ENCODE measurements at regions not wholly inside any gene's neighbourhood (a gene's known extent, or its start where the extent isn't known, plus 50 kb on each side); places are given as distances from the start of the nearest gene placed in this dataset.

DNA sequence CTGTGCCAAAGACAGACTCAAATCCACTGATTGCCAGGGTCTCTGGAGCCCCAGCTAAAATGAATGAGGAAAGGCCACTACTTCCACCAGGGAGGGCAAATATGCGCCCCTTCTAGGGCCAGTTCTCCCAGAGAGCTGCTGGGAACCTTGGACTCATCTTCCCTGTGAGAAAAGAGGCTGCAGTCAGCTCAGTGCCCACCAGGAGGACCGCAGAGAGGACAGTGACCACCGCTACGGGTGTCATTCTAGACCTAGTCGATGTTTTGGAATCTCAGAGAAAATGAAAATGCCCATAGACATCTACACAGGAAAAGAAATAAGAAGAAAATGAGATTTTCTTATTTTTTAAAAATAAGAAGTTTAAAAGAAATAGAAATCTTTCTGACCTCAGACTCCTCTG is 235.1 kb downstream of the UQCRFS1 start:
- DNase-seq (ENCODE audit: low spot score), result no peak

DNA sequence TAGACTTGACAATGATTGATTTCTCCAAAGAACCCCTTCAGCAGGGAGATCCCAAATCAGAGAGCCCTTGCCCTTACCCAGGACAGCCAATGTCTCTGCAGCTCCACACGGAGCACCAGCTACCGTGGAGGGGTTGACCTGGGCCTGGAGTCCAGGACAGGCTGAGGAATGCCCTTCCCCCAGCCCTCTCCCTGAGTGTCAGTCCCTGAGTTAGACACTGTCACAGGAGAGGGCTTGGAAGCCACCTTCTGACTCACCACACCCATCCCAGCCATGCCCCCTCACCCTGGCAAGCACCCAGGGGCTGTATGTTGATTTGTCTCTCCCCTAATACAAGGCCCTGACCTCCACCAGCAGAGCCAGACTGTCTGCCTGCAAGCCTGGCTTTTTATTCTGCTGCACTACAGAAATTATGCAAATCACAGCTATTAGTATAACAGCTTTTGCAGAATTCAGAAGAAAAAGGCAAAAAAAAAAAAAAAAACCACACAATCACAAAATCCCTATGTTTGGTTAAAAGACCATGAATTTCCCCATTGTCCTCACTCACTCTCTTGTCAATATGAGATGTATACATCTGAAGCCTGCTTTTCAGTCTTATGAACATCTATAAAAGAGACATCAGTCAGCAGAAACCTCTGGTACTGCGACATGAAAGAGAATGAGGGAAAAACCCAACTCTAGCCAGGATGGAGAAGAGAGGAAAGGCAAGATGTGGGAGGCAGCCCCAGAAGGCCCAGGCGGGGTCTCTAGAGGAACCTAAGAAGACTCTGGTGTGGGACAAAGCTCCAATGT is 240.7 kb downstream of the UQCRFS1 start:
- DNase-seq (ENCODE audit: low spot score), result no peak

DNA sequence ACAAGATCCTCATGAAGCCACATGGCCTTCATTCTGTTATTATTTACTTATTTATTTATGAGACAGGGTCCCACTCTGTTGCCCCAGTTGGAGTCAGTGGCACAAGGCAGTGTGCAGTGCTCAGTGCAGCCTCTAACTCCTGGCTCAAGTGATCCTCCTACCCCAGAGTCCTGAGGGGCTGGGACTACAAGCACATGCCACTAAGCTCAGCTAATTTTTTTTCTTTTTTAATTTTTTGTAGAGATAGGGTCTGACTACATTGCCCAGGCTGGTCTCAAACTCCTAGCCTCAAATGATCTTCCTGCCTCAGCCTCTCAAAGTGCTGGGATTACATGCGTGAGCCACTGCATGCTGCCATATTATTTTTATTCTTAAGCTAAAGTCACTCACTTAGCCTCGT is 241.4 kb downstream of the UQCRFS1 start:
- no peak for DNase-seq (ENCODE audit: low spot score)

- DNase-seq (ENCODE audit: low spot score), result no peak
These were observed 241.9 kb downstream of the UQCRFS1 start for GRCh38 chr19:28971049-28971448.

- no peak for DNase-seq (ENCODE audit: low spot score)
These were observed 244.2 kb downstream of the UQCRFS1 start for GRCh38 chr19:28968721-28969120.

DNA sequence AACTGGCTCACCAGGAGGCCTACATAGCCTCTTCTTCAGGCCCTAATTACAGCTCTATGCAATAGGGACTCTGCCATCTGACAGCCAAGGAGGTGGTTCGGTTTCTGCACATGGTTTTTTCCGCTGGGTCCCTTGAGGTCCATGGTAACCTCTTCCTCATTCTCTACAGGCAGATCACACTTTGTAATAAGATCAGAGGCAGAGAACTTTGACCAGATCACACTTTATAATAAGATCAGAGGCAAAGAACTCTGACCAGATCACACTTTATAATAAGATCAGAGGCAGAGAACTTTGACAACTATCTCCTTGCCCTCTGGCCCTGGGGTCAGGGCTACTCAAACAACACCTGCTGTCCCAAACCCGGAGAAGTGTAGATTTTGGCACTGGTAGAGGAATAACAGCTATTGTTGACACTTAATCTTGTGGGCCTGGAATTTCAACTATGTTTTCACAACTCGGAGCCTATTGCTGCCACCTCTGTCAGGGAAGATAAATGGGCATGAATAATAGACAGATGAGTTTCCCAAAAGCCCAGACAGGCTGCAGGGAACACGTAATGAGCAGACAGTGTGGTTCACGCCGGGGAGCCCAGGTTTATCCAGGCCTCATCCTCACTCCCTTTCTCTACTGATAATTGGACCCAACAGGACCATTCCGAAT is 246.1 kb downstream of the UQCRFS1 start:
- no peak for DNase-seq (ENCODE audit: low spot score)

DNA sequence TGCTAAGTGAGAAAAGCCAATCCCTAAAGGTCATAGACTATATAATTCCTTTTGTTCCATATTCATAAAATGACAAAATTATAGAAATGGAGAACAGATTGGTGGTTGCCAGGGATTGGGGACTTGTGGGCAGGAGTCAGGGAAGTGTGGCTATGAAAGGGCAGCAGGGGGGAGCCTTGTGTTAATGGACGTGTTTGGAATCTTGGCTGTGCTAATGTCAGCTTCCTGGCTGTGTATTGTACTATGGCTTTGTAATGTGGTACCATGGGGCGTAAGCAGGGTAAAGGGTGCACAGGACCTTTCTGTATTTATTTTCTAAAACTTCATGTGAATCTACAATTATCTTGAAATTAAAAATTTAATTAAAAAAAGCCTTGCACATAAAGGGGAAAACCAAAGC is 248.5 kb downstream of the UQCRFS1 start:
- DNase-seq (ENCODE audit: low spot score), result no peak

GRCh38 chr19:28963486-28964250 is 249.3 kb downstream of the UQCRFS1 start:
- no peak for DNase-seq (ENCODE audit: low spot score)

DNA sequence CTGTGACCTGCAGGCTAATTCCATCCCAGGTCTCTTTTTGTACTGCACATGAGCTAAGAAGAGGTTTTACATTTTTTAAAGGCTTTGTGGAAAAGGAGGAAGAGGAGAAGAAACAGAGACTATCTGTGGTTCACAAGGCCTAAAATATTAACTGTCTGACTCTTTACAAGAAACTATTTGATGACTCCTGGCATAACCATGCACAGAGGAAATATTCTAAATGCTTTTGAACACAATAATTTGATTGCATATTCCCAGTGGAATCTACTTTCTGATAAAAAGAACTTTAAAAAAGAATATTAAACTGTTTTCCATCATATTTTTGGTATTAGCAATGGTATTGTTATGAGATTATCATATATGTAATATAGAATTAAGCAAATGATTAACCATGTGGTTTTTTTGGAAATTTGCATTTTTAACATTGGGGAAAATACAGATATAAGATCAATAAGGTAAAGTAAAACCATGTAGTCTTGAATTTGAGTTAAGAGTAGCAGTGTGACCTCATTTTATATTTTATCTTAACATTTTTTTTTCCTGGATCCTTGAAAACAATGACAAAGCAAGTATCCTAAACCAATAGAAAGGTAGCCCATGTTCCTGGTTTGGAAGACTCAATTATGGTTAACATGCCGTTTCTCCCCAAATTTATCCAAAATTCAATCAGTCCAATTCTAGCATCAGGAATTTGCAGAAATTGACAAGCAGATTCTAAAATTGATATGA is 251.0 kb downstream of the UQCRFS1 start:
- no peak for DNase-seq (ENCODE audit: low spot score)

GRCh38 chr19:28960986-28961705 is 251.8 kb downstream of the UQCRFS1 start:
- DNase-seq (ENCODE audit: low spot score), result no peak

DNA sequence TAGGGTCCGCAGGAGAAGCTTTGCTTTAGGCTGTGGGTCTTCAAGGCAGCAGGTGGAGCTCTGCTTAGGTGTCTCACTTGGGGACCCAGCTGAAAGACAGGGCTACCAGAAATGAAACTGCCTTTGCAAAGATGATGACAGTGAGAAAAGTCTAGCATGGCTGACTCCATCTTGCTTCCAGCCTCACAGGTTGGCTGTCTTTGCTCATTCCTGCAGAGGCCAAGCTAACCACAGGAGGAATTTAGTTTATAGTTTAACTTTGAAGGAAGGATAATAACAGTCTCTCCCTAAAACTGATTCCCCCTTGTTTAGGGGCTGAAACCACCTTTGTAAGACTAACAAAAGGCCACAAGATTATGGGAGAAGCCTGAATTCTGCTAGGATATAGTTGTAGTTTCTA is 252.4 kb downstream of the UQCRFS1 start:
- DNase-seq (ENCODE audit: low spot score), result no peak

DNA sequence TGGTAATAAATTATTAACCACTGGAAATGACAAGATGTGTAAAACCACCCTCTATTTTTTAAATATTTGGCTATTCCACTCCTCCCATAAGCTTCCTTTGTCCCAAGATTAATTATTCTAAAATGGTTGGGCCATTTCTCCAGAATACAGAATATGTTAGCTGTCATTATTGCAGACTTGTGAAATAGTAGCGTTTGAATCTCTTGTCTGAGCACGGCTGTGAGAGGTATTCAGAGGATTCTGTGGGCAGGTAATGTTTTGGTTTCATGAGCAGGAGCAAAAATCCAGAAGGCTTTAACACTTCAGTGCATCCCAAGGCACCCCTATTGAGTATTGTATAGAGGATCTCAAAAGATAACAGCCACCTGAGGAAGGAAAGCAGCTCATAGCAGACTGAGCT is 256.0 kb downstream of the UQCRFS1 start:
- no peak for DNase-seq (ENCODE audit: low spot score)

GRCh38 chr19:28956421-28956820 is 256.5 kb downstream of the UQCRFS1 start:
- no peak for DNase-seq (ENCODE audit: low spot score)

- no peak for DNase-seq (ENCODE audit: low spot score)
These were observed 263.4 kb downstream of the UQCRFS1 start for GRCh38 chr19:28949535-28949934.

GRCh38 chr19:28949027-28949426 is 263.9 kb downstream of the UQCRFS1 start:
- no peak for DNase-seq (ENCODE audit: low spot score)

DNA sequence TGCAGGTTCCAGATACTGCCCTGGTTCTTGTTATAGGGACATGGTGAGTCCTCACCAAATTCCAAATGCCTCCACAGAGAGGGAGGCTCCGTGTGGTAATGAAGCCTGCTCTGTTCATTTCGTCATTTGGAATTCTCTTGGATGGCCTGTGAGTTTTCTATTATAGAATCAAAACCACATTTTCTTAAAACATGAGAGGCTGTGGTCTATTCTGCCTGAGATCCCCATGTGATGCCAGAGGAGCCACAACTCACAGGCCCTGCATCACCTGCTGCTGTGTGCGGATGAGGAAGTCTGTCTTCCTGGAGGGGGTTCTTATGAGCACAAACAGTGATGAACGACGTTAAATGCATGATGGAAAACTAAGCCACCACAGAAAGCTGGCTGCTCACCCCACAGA is 264.4 kb downstream of the UQCRFS1 start:
- DNase-seq (ENCODE audit: low spot score), result no peak

GRCh38 chr19:28948026-28948425 is 264.9 kb downstream of the UQCRFS1 start:
- DNase-seq (ENCODE audit: low spot score), result no peak

DNA sequence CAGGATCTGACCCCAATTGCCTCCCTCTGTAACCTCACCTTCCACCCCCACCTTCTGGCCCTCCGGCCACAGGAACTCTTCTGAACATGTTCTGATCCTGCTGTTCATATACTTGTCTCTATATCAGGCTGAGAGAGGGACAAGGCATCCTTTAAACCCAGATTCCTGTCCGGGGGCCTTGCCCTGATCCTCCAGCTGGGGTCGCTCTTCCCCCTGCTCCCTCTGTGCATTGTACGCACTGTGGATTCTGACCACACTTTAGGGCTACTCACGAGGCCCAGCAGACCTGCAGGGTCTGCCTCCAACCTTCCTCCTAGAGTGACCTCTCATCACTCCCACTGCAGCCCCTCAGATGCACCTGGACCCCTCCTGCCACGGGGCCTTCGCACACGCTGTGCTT is 269.3 kb downstream of the UQCRFS1 start:
- no peak for DNase-seq (ENCODE audit: low spot score)

DNA sequence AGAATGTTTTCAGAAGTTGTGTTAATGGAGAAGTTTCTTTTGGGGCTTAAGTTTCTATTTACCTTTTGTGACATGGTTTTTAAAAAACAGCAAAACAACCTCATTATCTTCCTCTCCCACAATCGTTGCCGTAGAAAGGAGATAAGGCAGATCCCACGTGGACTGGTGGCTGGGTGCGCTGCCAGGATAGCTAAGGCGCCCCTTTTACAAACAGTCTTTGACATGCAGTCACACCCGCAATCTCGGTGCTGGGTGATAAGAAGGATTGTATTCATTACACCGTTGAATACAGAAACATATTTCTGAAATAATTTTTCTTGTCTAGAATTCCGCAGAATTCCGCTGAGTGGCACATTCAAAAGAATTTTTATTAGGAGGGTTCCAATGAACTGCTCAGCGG is 271.1 kb downstream of the UQCRFS1 start:
- DNase-seq (ENCODE audit: low spot score), result no peak

- DNase-seq (ENCODE audit: low spot score), result no peak
These were observed 272.0 kb downstream of the UQCRFS1 start for GRCh38 chr19:28940751-28941500.

DNA sequence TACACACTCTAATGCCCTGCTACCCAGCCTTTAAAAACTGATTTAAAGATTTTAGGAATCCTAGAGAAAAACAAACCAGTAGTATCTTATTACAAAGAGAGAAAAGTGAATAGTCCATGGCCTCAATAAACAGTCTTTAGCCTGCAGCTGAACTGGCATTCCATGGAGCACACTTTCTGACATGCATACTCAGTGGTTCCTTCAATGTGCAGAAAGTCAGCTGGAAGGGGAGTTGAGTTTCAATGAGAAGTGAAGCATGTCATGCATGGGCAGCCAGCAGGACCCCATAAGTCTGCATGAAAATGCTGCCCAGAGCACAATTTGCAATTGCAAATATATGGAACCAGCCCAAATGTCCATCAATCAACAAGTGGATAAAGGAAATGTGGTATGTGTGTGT is 273.7 kb downstream of the UQCRFS1 start:
- no peak for DNase-seq (ENCODE audit: low spot score)

Measured in D341Med (cell line).